HG03135 (cell line): ENCODE measurements at regions not wholly inside any gene's neighbourhood (a gene's known extent, or its start where the extent isn't known, plus 50 kb on each side); places are given as distances from the start of the nearest gene placed in this dataset.

Source experiments
- ATAC-seq: cut with Tn5 transposase; IDR thresholded peaks from one replicate; pipeline ENCODE4 v1.9.1; 2021; ENCODE audit warnings: mild to moderate bottlenecking, moderate library complexity; ENCODE audit not compliant: unreplicated experiment

DNA sequence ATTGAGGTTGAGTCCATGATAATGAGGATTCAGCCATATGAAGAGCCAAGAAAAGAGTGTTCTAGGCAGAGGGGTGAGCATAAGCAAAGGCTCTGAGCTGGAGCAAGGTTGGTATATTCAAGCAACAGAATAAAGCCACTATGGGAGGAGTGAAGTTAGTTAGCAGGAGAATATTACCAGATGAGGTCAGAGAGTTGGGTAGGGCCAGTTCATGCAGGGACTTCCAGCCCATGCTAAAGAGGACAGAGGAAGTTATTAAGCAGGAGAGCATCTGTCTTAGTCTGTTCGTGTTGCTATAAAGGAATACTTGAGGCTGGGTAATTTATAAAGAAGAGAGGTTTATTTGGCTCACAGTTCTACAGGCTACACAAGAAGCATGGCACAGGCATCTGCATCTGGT, 57.1 kb upstream of the ATG10 start:
- no peak for ATAC-seq

DNA sequence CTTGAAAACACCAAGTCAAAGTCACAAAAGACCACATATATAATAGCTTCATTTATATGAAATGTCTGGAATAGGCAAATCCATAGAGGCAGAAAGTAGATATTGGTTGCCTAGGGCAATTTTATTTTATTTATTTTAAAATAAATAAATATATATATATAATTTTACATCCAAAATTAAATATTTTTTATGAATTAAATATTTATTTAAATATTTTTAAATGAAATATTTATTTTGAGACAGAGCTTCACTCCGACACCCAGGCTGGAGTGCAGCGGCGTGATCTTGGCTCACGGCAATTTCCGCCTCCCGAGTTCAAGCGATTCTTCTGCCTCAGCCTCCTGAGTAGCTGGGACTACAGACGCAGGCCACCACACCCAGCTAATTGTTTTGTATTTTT, 58.9 kb upstream of the ATG10 start:
- ATAC-seq = no peak

DNA sequence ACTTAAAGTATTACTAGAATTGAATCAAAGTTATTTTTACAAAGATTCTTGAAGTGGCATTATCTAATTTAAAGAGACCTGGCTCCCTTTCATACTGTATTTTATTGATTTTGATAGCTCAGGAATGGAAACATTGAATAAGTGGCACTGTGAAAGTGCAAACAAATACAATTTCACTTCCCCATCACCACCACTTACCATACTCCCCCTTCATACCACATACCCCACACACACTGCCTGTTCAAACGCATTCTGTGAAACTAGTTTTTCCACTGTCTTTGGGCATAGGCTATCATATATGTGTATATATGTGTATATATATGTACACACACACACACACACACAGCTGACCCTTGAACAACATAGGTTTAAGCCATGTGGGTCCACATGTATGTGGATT, 62.1 kb upstream of the ATG10 start:
- no peak for ATAC-seq

DNA sequence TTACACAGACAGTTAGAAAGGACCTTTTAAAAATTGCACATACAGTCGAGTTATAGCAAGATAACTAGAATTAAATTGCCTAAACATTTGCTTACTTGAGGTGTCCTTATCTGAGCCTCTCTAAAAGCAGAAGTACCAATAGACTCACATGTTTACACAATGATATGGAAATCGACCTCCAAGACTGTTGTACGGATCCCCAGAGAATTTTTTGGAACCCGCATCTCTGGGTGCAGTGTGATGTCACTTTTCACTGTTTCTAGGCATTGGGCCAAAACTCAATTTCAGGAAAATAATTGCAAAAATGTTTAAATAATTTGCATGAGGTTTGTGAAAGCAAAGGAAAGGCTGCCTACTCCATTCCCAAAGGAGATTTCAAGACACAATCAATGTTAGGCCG, 63.1 kb upstream of the ATG10 start:
- ATAC-seq = no peak

DNA sequence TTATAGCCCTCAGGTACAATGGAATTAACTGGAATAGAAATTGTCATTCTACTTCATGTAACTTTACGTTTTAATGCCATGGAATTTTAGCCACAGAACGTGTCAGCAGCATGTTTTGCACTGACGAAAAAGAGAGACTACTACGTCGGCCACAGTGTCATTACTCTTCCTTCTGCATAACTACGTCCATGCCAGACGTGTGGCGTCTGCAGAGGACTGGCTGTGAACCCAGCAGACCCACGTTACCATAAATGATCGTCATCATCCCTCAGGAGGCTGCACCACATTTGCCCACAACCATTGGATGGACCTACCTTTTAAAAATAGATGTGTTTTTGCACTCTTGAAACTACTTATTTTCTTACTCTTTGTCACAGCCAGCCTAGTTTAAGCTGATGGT, 63.8 kb upstream of the ATG10 start:
- ATAC-seq = no peak

DNA sequence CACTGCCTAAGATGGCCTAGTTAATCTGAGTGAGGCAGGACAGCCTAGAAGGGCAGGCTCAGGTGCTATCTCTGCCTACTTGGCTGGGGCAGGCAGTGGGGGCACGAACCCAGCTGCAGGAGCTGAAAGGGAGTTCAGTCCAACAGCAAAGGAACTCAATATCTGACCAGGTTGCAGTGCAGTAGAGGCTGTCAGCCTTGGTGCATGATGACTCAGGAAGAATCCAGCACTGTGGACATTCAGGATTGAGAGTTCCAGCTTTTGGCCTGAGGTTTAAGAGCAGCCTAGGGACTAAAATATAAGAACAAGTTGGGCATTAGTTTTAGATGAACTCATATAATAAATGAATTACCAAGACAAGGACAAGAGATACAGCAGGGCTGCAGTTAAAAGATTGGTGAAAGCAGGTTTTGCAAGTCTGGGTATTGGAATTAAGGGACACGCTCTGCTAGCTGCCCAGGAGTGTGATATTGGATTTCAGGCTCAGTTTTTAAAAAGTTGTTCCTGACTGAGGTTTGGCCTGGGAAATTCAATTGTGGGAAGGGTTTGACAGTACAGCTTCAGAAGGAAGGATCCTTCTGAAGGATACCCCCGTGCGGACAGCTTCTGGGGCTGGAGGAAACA, 64.7 kb upstream of the ATG10 start:
- no peak for ATAC-seq

DNA sequence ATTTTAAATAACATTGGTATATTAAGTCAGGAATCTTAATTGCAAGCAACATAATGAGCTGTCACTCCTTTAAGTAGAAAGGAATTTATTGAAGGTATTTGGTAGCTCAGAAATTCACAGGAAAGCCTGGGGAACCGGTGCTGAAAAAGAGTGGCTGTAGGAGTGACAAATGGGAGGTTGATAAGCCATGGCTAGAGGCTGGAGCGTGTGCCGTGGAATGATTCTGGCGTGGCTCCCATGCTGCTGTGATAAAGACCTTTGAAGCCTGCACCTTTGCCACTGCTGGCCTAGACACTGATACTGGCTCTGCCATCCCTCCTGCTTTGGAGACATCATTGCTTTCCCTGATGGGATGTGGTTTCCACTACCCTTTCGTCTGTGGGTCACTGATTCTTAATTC, 65.7 kb upstream of the ATG10 start:
- no peak for ATAC-seq

DNA sequence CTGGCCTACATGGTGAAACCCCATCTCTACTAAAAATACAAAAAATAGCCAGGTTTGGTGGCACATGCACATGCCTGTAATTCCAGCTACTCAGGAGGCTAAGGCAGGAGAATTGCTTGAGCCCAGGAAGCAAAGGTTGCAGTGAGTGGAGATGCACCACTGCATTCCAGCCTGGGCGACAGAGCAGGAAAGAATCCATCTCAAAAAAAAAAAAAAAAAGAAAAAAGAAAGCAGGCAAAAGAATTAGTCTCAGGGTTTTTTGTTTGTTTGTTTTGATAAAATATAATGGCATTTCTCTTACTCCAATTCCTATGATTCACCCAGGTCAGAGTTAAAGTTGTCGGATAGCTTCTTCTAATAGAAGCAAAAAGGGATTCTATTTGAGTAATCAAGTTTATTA, 67.0 kb upstream of the ATG10 start:
- no peak for ATAC-seq

DNA sequence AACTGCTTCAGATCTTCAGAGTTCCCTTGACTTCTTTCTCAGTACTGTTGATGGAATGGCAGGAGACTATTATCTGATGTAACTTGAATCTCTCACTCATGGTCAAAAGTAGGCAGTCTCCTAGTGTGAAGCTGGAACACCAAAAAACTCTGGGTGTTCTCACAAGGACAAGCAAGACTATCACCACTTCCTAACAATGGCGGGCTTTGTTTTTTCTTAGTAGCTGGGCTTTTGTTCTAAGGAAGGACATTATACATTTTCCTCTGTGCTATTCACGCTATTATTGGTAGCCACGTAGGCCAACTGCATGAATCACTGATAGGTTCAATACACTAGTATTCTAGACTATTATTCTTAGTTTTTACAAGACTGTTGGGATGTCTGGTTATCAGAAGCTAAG, 67.7 kb upstream of the ATG10 start:
- no peak for ATAC-seq

DNA sequence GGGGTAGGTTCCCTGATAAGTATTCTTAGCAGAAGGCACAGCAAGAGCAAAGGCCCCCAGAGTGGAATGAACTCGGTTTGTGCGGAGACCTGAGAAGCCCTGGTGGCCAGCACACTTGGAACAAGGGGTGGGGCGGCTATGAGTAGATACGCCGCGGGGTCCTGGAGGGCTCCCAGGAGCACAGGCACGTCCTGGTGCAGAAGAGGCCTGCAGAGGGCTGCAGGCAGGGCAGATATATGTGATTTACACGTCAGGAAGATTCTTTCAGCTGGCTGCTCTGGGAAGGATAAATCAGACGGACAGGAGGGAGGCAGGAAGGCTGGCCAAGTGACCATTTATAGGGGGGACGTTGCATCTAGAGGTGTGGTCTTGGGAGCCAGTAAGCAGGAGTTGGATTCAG, 70.2 kb upstream of the ATG10 start:
- ATAC-seq = no peak

DNA sequence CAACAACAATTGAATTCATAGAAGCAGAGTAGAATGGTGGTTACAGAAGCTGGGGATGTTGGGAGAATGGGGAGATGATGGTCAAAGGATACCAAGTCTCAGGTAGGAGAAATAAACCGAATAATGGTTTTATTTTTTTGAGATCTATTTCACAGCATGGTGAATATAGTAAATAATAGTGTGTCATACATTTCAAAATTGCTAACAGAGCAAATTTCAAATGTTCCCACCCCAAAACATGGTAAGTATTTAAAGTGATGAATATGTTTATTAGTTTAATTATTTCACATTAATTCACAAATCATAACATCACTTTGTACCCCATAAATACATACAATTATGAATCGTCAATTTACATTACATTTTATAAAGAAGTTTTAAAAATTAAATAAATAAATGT, 72.7 kb upstream of the ATG10 start:
- no peak for ATAC-seq

DNA sequence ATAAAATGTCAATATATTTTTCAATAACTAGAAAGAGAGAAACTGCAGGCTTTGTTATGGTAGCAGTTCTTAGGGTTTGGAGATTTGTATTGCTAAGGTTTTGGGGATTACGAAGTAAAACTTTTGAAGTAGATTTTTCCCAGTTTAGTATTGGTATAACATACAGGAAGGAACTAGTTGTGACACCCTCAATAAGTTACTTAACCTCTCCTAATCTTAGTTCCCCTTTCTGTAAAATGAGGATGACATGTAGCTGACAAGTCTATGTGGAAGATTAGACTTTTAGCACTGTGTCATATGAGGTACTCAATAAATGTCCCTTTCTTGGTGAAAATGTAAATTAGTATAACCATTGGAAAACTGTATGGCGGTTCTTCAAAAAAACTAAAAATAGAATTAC, 73.4 kb upstream of the ATG10 start:
- ATAC-seq = no peak

DNA sequence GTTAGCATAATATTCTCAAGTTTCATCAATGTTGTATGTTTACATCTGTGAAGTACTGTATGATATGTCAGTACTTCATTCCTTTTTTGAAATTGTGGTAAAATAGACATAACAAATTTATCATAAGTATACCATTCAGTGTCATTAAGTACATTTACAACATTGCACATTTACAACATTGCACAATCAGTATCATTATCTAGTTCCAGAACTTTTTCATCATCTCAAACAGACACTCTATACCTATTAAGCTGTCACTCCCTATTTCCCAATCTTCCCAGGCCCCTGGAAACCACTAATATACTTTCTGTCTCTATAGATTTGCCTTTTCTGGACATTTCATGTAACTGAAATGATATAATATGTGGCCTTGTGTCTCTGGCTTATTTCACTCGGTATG, 75.1 kb upstream of the ATG10 start:
- no peak for ATAC-seq

DNA sequence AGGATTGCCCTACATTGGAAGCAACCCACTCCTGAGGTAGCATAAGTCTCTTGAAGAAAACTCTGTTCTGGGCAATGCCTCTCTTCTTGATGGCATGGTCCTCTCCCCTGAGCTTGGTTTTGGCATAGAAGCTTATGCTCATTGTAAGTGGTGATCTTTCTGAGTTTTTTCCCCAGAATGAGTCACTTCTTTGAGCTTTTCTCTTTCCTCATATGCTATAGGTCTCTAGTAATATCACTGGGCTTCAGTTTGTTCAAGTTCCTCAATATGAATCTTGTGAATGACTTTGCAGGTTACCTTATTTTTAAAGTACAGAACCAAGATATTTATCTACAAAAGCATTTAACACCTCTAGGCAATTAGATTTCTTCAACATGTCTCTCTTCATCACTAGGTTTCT, 76.5 kb upstream of the ATG10 start:
- no peak for ATAC-seq

DNA sequence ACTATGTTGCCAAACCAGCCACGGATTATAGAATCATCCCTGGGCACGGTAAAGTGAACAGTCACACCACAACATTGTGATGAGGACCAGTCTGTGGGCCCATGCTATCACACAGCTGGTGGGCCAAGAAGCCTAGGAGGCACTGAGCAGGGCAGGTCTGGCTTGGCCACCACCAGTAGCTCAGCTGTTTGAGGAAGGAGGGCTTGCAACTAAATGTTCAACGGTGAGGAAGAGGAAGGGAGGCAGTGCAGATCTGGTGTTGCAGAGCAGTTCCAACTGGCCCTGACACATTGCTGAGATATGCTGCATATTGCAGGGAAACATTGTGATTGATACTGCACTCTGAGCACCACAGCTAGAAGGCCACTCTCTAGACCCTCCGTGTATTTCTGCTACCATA, 77.9 kb upstream of the ATG10 start:
- ATAC-seq = no peak

DNA sequence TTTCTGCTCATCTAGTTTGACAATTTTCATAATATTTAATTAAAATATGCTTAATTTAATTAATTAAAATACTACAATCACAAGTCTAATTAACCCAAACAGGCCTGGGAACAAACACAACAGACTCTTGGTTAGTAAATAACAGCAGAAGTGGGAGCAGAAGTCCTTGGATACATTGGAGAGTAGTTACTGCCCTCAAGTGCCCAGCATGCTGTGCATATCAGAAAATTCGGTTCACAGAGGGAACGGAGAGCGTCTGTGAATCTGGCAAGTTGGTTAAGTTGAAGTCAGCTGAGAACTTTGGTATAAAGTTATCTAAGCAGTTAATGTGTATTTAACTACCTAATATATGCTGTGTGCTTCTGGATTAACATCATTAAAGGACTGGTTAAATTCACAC, 87.0 kb upstream of the ATG10 start:
- no peak for ATAC-seq

DNA sequence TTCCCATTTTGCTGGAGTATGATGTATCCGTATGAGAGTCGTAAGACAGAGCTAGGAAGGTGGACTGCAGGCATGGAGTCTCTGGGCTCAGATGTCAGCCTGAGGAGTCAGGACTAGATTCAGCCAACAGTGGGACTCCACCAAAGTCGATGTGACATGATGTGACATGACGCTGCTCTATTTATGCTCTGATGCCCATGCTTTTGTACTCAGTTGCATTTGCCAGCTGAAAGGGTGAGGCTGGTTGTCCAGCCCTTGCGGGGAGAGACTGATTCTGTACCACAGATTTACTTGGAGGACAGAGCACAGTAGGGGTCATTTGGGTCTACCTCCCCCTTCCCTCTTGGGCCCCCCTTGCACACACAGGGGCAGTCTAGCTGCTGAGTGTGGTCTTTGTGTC, 88.5 kb upstream of the ATG10 start:
- ATAC-seq = no peak

DNA sequence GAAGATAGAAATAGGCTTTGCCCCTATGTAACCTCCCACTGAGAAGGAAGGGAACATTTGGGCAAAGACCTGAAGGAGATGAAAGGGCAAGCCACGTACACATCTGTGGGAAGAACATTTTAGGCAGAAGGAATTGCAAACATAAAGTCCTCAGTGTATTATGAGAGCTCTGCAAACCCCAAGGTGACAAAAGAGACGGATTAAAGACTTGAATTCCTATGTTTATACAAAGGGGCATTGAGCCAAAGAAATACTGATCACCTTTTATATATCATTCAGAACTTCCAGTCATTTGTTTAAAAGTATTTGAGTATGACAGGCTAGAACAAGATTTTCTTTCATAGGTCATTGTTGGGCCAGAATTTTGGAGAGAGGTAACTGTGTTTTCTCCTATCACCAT, 90.2 kb upstream of the ATG10 start:
- no peak for ATAC-seq

DNA sequence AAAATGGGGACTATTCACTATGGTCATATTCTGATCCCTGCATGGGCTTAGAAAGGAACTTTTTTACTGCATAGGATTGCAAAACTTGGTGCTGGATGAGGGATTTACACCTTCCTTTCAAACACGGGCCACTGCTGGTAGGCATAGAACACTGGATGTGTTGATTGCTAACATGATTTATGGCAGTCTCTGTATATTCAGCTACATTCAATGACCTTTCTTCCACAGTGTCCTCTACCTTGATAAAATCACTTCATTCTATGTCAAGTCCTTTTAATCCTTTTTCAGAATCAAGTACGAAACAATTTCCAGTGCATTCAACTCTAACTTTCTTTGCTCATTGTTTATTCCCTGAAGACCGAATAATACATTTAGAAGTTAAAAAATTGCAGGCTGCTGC, 91.9 kb upstream of the ATG10 start:
- ATAC-seq = no peak

DNA sequence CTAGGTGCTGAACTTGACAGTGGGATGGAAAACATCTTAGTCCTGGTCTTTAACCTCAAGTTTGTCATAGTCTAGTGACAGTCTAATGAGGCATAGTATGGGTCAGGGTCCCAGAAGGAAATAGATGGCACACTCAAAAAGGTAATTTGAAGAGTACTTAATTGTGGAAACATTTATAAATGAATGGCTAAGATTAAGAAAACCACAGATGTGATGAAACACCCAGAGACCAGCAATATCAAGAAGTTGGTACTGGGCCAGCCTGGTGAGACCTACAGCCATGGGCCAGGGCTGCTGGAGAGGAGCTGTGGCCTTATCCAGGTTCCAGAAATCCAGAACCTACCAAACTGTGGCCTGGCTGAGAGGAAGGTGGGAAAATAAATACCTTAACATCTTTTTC, 93.5 kb upstream of the ATG10 start:
- no peak for ATAC-seq

DNA sequence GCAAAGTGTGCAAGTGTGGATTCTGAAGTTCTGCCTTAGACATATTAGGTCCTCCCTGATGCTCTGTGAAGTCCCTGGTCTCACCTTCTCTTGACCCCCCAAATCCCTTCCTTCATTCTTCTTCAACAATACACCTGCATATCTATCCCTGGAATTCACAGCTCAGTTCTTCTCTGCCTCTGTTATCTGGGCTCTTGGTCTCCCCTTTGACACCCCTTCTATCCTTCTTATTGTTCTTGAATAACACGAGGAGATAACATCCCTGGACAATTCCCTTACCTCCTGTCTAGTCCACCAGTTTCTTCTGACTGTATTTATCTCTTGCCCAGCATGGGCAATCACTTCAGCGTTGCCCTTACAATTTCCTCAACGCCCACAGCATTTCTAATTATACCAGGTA, 104.8 kb upstream of the ATG10 start:
- ATAC-seq = no peak

DNA sequence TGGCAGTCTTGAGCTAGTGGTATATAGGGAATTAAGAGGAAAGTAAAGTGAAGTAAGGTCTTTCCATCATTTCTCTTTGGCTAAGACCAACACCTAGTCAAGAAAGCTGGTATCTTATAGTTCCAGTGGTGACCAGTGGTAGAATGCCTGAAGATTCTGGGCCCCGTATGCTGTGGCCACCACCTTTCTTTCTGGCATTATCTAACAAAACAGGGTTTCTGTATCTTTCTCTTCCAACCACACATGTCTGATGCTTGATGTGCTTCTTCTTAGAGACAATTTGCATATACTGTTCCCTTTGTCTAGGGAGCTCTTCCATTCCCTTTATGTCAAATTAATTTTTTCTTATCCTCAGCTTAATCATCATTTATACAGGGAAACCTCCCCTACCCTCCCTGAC, 109.9 kb upstream of the SSBP2 start:
- no peak for ATAC-seq

DNA sequence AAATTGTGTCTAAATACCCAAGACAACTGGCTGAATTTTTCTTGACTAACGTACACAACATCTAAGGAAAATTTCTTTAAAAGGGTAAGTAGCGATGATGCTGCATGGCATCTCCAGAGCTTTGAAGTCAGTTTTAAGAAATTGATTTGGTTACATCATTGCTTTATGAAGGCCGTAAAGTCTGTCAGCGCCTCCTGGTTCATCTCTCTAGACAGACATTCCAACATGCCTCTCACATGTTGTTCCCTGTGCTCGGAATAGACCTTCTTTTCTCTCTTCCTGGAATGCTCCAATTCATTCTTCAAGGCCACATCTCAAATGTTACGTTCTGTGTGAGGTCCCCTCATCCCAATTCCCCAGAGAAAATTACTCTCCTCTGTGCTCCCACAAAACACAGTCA, 108.7 kb upstream of the SSBP2 start:
- no peak for ATAC-seq
